Panc1 (cell line): ENCODE measurements at regions not wholly inside any gene's neighbourhood (a gene's known extent, or its start where the extent isn't known, plus 50 kb on each side); places are given as distances from the start of the nearest gene placed in this dataset.

Experiments used
- ATAC-seq: fragments of 200-7000 bp; cut with Tn5 transposase; 2 replicates; pipeline ENCODE4 v1.9.1; 2020; ENCODE audit warnings: mild to moderate bottlenecking, moderate library complexity
- BruUV-seq: library from RNA; stranded (reverse); fragments of 400-500 nt; replicated peaks from 2 replicates; lab custom pipeline; 2021; lab: Mats Ljungman, UMichigan
- CTCF ChIA-PET: fragments of 300-600 bp; sonication (Branson Sonifier 250); formaldehyde crosslinking; loops from one replicate; lab custom pipeline; 2022; ENCODE audit warnings: antibody characterized with exemption; lab: Charles Lee
- POLR2A ChIA-PET: fragments of 300-600 bp; sonication (Branson Sonifier 250); formaldehyde crosslinking; loops from one replicate; lab custom pipeline; 2022; ENCODE audit warnings: antibody characterized with exemption; lab: Charles Lee
- DNase-seq: peaks from one replicate; pipeline ENCODE4 v3.0.0-alpha.2; 2010; ENCODE audit warnings: low read depth, low spot score
- H3K27ac ChIP-seq: 2 replicates; pipeline ENCODE4 v1.5.1; 2011; ENCODE audit warnings: mild to moderate bottlenecking, low read length, inconsistent platforms
- H3K27me3 ChIP-seq: fragments of 200-500 bp; sonication (Bioruptor generic); 2 replicates; pipeline ENCODE4 v1.6.0; 2014; ENCODE audit warnings: low read length, inconsistent platforms; ENCODE audit not compliant: control insufficient read depth, insufficient read depth
- H3K36me3 ChIP-seq: fragments of 200-500 bp; sonication (Bioruptor generic); 2 replicates; pipeline ENCODE4 v1.5.1; 2014; ENCODE audit warnings: inconsistent platforms, mild to moderate bottlenecking, low read length, moderate library complexity; ENCODE audit not compliant: control insufficient read depth, insufficient read depth
- H3K4me1 ChIP-seq: 2 replicates; pipeline ENCODE4 v1.5.1; 2011; ENCODE audit warnings: inconsistent platforms, mild to moderate bottlenecking, low read length, moderate library complexity; ENCODE audit not compliant: control insufficient read depth, insufficient read depth
- H3K4me3 ChIP-seq, 2 experiments: 2 replicates each; pipeline ENCODE4 v1.5.1; 2011 to 2012; ENCODE audit warnings: low read depth in 2 of 2, low read length in 2 of 2, mild to moderate bottlenecking in 2 of 2, inconsistent platforms in 1 of 2, moderate library complexity in 1 of 2
- H3K9me3 ChIP-seq: fragments of 200-500 bp; sonication (Bioruptor generic); 2 replicates; pipeline ENCODE4 v1.5.1; 2014; ENCODE audit warnings: low read depth, mild to moderate bottlenecking, inconsistent platforms, low read length, moderate library complexity; ENCODE audit not compliant: control insufficient read depth, insufficient read depth
- POLR2AphosphoS5 ChIP-seq: IDR thresholded peaks from 2 replicates; pipeline ENCODE4 v1.6.1; 2012; ENCODE audit warnings: mild to moderate bottlenecking, low read depth, low read length, moderate library complexity
- SIN3A ChIP-seq: IDR thresholded peaks from 2 replicates; pipeline ENCODE4 v1.6.1; 2012; ENCODE audit warnings: low read depth, mild to moderate bottlenecking, low read length, moderate library complexity, borderline replicate concordance; ENCODE audit not compliant: insufficient read depth
- TCF7L2 ChIP-seq: IDR thresholded peaks from 2 replicates; pipeline ENCODE4 v1.6.1; 2011; ENCODE audit warnings: mild to moderate bottlenecking, low read depth, low read length, inconsistent platforms
- in situ Hi-C: cut with HindIII; loops from 2 replicates; pipeline ENCODE4 v1.10.0; 2016; ENCODE audit warnings: low sequenced_read_pairs, low pct_unique_long_range_greater_than_20kb
- intact Hi-C: fragments of 100-400 bp; cut with micrococcal nuclease; formaldehyde crosslinking; loops from one replicate; pipeline ENCODE4 v1.10.0; 2022; ENCODE audit not compliant: unreplicated experiment
- TF ChIP-seq, protein P1 (sequence below), 2 experiments: IDR thresholded peaks; 2 replicates each; pipeline ENCODE4 v1.6.1; 2011 to 2012; ENCODE audit warnings: low read depth in 2 of 2, control low read depth in 1 of 2, low read length in 1 of 2, mild to moderate bottlenecking in 1 of 2, moderate library complexity in 1 of 2; ENCODE audit not compliant: insufficient read depth in 1 of 2
- TF ChIP-seq, protein P2 (sequence below): fragments of 450-650 bp; IDR thresholded peaks from 2 replicates; pipeline ENCODE4 v1.5.1; 2017; ENCODE audit warnings: mild to moderate bottlenecking

GRCh38 chr6:169341065-169341464, 87.4 kb upstream of the THBS2 start:
- Histone ChIP-seq H3K9me3 (no peaks in the 10 kb centered on the region), H3K27me3 (no peaks in the 10 kb centered on the region), H3K4me3 (no peak overlapping the region), H3K36me3 (no peaks in the 10 kb centered on the region), H3K27ac (no peak overlapping the region), H3K4me1 (peaks cover 9% of the 10 kb centered on the region)
- in situ Hi-C loops = no loop called here
- CTCF ChIA-PET = no interaction called here
- BruUV-seq = no TSS peak
- no peak for DNase-seq
- no peak for TF ChIP-seq POLR2AphosphoS5
- no peak for TF ChIP-seq SIN3A
- no peak for TF ChIP-seq TCF7L2
- POLR2A ChIA-PET = no interaction called here
- intact Hi-C loops = no loop called here
- no peak for ATAC-seq

DNA sequence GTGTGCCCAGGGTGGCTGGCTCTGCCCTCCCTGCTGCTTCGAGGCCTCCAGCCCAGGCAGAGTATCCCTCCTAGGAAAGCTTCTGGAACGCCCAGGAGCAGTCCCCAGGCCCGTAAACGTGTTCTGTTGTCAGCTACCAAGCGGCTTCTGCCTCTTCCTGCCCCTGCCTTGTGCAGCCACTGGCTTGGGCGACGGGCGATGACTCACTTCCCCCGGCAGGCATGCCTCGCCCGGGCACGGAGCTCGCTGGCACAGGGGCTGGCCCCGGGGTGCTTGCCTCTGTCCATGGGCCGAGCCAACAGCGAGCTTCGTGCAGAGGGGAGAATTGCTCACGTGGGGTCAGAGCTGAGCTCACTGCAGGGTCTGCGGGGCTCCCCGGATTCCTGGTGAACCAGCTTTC, 86.7 kb upstream of the THBS2 start:
- no peaks in the 10 kb centered on the region for H3K36me3 ChIP-seq
- H3K27me3 ChIP-seq = no peaks in the 10 kb centered on the region
- peak overlapping the region; percentile 74 for H3K27ac ChIP-seq
- peaks cover 9% of the 10 kb centered on the region for H3K4me1 ChIP-seq
- no peaks in the 10 kb centered on the region for H3K9me3 ChIP-seq
- DNase-seq (no peak), ATAC-seq (peak; percentile 99)
- TF ChIP-seq POLR2AphosphoS5 = no peak
- TF ChIP-seq, protein P1, sequence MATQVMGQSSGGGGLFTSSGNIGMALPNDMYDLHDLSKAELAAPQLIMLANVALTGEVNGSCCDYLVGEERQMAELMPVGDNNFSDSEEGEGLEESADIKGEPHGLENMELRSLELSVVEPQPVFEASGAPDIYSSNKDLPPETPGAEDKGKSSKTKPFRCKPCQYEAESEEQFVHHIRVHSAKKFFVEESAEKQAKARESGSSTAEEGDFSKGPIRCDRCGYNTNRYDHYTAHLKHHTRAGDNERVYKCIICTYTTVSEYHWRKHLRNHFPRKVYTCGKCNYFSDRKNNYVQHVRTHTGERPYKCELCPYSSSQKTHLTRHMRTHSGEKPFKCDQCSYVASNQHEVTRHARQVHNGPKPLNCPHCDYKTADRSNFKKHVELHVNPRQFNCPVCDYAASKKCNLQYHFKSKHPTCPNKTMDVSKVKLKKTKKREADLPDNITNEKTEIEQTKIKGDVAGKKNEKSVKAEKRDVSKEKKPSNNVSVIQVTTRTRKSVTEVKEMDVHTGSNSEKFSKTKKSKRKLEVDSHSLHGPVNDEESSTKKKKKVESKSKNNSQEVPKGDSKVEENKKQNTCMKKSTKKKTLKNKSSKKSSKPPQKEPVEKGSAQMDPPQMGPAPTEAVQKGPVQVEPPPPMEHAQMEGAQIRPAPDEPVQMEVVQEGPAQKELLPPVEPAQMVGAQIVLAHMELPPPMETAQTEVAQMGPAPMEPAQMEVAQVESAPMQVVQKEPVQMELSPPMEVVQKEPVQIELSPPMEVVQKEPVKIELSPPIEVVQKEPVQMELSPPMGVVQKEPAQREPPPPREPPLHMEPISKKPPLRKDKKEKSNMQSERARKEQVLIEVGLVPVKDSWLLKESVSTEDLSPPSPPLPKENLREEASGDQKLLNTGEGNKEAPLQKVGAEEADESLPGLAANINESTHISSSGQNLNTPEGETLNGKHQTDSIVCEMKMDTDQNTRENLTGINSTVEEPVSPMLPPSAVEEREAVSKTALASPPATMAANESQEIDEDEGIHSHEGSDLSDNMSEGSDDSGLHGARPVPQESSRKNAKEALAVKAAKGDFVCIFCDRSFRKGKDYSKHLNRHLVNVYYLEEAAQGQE (IDR thresholded peaks at IDR 0.05; ENCODE audit: insufficient read depth in 1 of 2, low read depth in 2 of 2, low read length in 1 of 2) = peak in 1 of 2 experiments; percentile 67; a peak in 1 of 4 replicates
- no TSS peak for BruUV-seq
- POLR2A ChIA-PET = no interaction called here
- peak overlapping the region in 1 of 2 experiments; percentile 7; a peak in 1 of 4 replicates for H3K4me3 ChIP-seq
- intact Hi-C loops = no loop called here
- in situ Hi-C loops = no loop called here
- CTCF ChIA-PET = no interaction called here

DNA sequence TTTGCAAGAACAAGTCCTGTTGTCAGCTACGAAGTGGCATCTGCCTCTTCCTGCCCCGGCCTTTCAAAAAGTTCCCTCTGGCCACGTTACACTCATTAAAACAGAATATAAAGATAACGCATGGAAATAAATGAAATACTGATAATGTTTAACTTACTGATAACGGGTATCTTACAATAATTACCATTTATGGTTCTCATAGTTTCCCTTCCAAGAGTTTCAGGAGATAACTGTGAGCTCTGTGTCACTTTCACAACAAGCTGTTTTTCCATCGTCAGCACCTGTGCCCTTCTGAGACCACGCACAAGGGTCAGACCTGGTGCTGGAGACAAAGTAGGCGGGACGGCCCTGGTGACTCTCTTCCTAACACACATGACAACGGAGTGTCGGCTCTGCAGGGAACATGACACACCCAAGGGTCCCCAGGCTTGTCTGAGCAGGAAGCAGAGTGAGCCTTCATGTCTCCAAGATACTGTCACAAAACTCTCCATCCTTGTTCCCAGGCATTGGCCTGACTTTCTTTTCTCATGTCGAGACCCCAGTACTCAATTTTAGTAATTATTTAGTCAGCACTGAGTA, 86.2 kb upstream of the THBS2 start:
- Histone ChIP-seq H3K27ac (peak overlapping the region; percentile 74), H3K27me3 (no peaks in the 10 kb centered on the region), H3K9me3 (no peaks in the 10 kb centered on the region), H3K36me3 (no peaks in the 10 kb centered on the region), H3K4me3 (no peak overlapping the region), H3K4me1 (peaks cover 9% of the 10 kb centered on the region)
- TF ChIP-seq POLR2AphosphoS5 = no peak
- TF ChIP-seq TCF7L2 = no peak
- TF ChIP-seq SIN3A = no peak
- TF ChIP-seq, protein P2, sequence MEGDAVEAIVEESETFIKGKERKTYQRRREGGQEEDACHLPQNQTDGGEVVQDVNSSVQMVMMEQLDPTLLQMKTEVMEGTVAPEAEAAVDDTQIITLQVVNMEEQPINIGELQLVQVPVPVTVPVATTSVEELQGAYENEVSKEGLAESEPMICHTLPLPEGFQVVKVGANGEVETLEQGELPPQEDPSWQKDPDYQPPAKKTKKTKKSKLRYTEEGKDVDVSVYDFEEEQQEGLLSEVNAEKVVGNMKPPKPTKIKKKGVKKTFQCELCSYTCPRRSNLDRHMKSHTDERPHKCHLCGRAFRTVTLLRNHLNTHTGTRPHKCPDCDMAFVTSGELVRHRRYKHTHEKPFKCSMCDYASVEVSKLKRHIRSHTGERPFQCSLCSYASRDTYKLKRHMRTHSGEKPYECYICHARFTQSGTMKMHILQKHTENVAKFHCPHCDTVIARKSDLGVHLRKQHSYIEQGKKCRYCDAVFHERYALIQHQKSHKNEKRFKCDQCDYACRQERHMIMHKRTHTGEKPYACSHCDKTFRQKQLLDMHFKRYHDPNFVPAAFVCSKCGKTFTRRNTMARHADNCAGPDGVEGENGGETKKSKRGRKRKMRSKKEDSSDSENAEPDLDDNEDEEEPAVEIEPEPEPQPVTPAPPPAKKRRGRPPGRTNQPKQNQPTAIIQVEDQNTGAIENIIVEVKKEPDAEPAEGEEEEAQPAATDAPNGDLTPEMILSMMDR = no peak
- TF ChIP-seq, protein P1 (IDR thresholded peaks at IDR 0.05; ENCODE audit: insufficient read depth in 1 of 2, low read depth in 2 of 2, low read length in 1 of 2) = no peak
- DNase-seq = no peak
- CTCF ChIA-PET = no interaction called here
- in situ Hi-C loops (no loop called here), intact Hi-C loops (no loop called here)
- no TSS peak for BruUV-seq
- peak; percentile 52 for ATAC-seq
- POLR2A ChIA-PET = no interaction called here
